ENCODE measurements at regions not wholly inside any gene's neighbourhood (a gene's known extent, or its start where the extent isn't known, plus 50 kb on each side); places are given as distances from the start of the nearest gene placed in this dataset.

GRCh38 chr16:85370543-85370880 lies 242.6 kb upstream of the GSE1 start:
- DNase-seq: no peak

GRCh38 chr16:85370881-85371651 lies 242.1 kb upstream of the GSE1 start:
- no peak for DNase-seq

- DNase-seq: no peak
These were observed 241.2 kb upstream of the GSE1 start for GRCh38 chr16:85371948-85372347.

GRCh38 chr16:85372627-85373372 lies 240.3 kb upstream of the GSE1 start:
- peak; percentile 84 for DNase-seq

GRCh38 chr16:85373741-85374570 lies 239.2 kb upstream of the GSE1 start:
- DNase-seq: no peak

GRCh38 chr16:85374571-85374872 lies 238.6 kb upstream of the GSE1 start:
- no peak for DNase-seq

- DNase-seq: no peak
These were observed 237.8 kb upstream of the GSE1 start for GRCh38 chr16:85375282-85375681.

GRCh38 chr16:85376292-85377095 lies 236.6 kb upstream of the GSE1 start:
- DNase-seq: no peak

GRCh38 chr16:85377388-85378144 lies 235.6 kb upstream of the GSE1 start:
- peak; percentile 76 for DNase-seq

GRCh38 chr16:85378145-85379040 lies 234.7 kb upstream of the GSE1 start:
- DNase-seq: peak; percentile 57

GRCh38 chr16:85379041-85380001 lies 233.8 kb upstream of the GSE1 start:
- peak; percentile 79 for DNase-seq

- no peak for DNase-seq
These were observed 233.1 kb upstream of the GSE1 start for GRCh38 chr16:85380002-85380395.

- peak; percentile 12 for DNase-seq
These were observed 232.0 kb upstream of the GSE1 start for GRCh38 chr16:85380905-85381737.

GRCh38 chr16:85381738-85382592 lies 231.2 kb upstream of the GSE1 start:
- peak; percentile 73 for DNase-seq

- no peak for DNase-seq
These were observed 230.4 kb upstream of the GSE1 start for GRCh38 chr16:85382717-85383118.

- DNase-seq: no peak
These were observed 229.0 kb upstream of the GSE1 start for GRCh38 chr16:85383836-85384832.

Data from GF-D8 (cell line).